GM18520 (cell line): ENCODE measurements at regions not wholly inside any gene's neighbourhood (a gene's known extent, or its start where the extent isn't known, plus 50 kb on each side); places are given as distances from the start of the nearest gene placed in this dataset.

Source experiments
- ATAC-seq: cut with Tn5 transposase; IDR thresholded peaks from one replicate; pipeline ENCODE4 v1.9.1; 2021; ENCODE audit not compliant: unreplicated experiment

GRCh38 chr3:159911664-159912037 is 77.0 kb upstream of the IL12A start:
- no peak for ATAC-seq

GRCh38 chr3:159913712-159914414 is 74.8 kb upstream of the IL12A start:
- no peak for ATAC-seq

GRCh38 chr3:159914426-159914825 is 74.2 kb upstream of the IL12A start:
- ATAC-seq = no peak

GRCh38 chr3:159916052-159916451 is 72.6 kb upstream of the IL12A start:
- ATAC-seq = no peak

GRCh38 chr3:159917141-159917540 is 71.5 kb upstream of the IL12A start:
- ATAC-seq = no peak

GRCh38 chr3:159919873-159920272 is 68.8 kb upstream of the IL12A start:
- ATAC-seq = peak; percentile 70

GRCh38 chr3:159922193-159922840 is 66.3 kb upstream of the IL12A start:
- no peak for ATAC-seq

GRCh38 chr3:159922861-159923312 is 65.7 kb upstream of the IL12A start:
- peak; percentile 94 for ATAC-seq

GRCh38 chr3:159923336-159923735 is 65.3 kb upstream of the IL12A start:
- no peak for ATAC-seq

GRCh38 chr3:159923956-159924355 is 64.7 kb upstream of the IL12A start:
- no peak for ATAC-seq

GRCh38 chr3:159924411-159924810 is 64.2 kb upstream of the IL12A start:
- ATAC-seq = no peak

GRCh38 chr3:159925248-159925647 is 63.4 kb upstream of the IL12A start:
- no peak for ATAC-seq

- no peak for ATAC-seq
These were observed 62.1 kb upstream of the IL12A start for GRCh38 chr3:159926573-159926972.

GRCh38 chr3:159928071-159928491 is 60.6 kb upstream of the IL12A start:
- ATAC-seq = no peak

GRCh38 chr3:159928666-159929065 is 60.0 kb upstream of the IL12A start:
- no peak for ATAC-seq

- peak; percentile 46 for ATAC-seq
These were observed 59.2 kb upstream of the IL12A start for GRCh38 chr3:159929171-159930141.

GRCh38 chr3:159934216-159934615 is 54.4 kb upstream of the IL12A start:
- no peak for ATAC-seq

- ATAC-seq = no peak
These were observed 52.1 kb upstream of the IL12A start for GRCh38 chr3:159936541-159936940.

GRCh38 chr3:159937561-159938166 is 51.0 kb upstream of the IL12A start:
- no peak for ATAC-seq

GRCh38 chr3:159938714-159939113 is 49.9 kb upstream of the IL12A start:
- ATAC-seq = no peak
